HepG2 (cell line): ENCODE measurements at regions not wholly inside any gene's neighbourhood (a gene's known extent, or its start where the extent isn't known, plus 50 kb on each side); places are given as distances from the start of the nearest gene placed in this dataset.

Experiments used
- BHLHE40 ChIP-seq: IDR thresholded peaks from 2 replicates; pipeline ENCODE4 v1.6.1; 2011; ENCODE audit warnings: low read length, improper control_type of control experiment
- CTCF ChIP-seq: sonication (generic); formaldehyde crosslinking; IDR thresholded peaks from 2 replicates; pipeline ENCODE4 v1.5.0; 2020; ENCODE audit warnings: mild to moderate bottlenecking, missing genetic modification reagents, moderate library complexity
- DPF2 ChIP-seq: sonication (generic); formaldehyde crosslinking; IDR thresholded peaks from 2 replicates; pipeline ENCODE4 v1.4.0; 2020; ENCODE audit warnings: mild to moderate bottlenecking, low read depth, missing genetic modification reagents, borderline replicate concordance
- EP300 ChIP-seq, 3 experiments: sonication (generic) in 1 of 3; formaldehyde crosslinking in 1 of 3; IDR thresholded peaks; 2 replicates each; pipeline versions ENCODE4 v1.5.1 to v1.6.1; 2011 to 2020; ENCODE audit warnings: low read depth in 2 of 3, low read length in 2 of 3, borderline replicate concordance in 1 of 3, improper control_type of control experiment in 1 of 3, mild to moderate bottlenecking in 1 of 3, missing genetic modification reagents in 1 of 3, moderate library complexity in 1 of 3
- HES4 ChIP-seq: sonication (generic); formaldehyde crosslinking; IDR thresholded peaks from 2 replicates; pipeline ENCODE4 v1.9.0; 2021; ENCODE audit warnings: mild to moderate bottlenecking, missing genetic modification reagents, borderline replicate concordance
- HINFP ChIP-seq: sonication (generic); formaldehyde crosslinking; IDR thresholded peaks from 2 replicates; pipeline ENCODE4 v1.4.0; 2020; ENCODE audit warnings: low read depth, mild to moderate bottlenecking, missing genetic modification reagents
- KDM1A ChIP-seq: IDR thresholded peaks from 2 replicates; pipeline ENCODE4 v1.6.1; 2016; ENCODE audit warnings: missing compliant biosample characterization
- KDM5B ChIP-seq: sonication (generic); formaldehyde crosslinking; IDR thresholded peaks from 2 replicates; pipeline ENCODE4 v1.4.0; 2020; ENCODE audit warnings: missing genetic modification reagents, mild to moderate bottlenecking, borderline replicate concordance
- NFIC ChIP-seq: IDR thresholded peaks from 2 replicates; pipeline ENCODE4 v1.6.1; 2012; ENCODE audit warnings: mild to moderate bottlenecking, low read length, inconsistent platforms
- POLR2A ChIP-seq, 2 experiments: IDR thresholded peaks; 2 replicates each; pipeline ENCODE4 v1.6.1; 2011; ENCODE audit warnings: low read depth in 2 of 2, low read length in 2 of 2, mild to moderate bottlenecking in 1 of 2, moderate library complexity in 1 of 2; ENCODE audit not compliant: insufficient read depth in 1 of 2
- RAD21 ChIP-seq: fragments of 450-650 bp; formaldehyde crosslinking; IDR thresholded peaks from 2 replicates; pipeline ENCODE4 v1.5.0; 2020; ENCODE audit warnings: mild to moderate bottlenecking
- ZFAT ChIP-seq: sonication (generic); formaldehyde crosslinking; conservative IDR thresholded peaks from 2 replicates; pipeline ENCODE4 v1.8.1; 2023; ENCODE audit warnings: missing genetic modification reagents, inconsistent platforms
- ZFX ChIP-seq: sonication (generic); formaldehyde crosslinking; IDR thresholded peaks from 2 replicates; pipeline ENCODE4 v1.4.0; 2020; ENCODE audit warnings: mild to moderate bottlenecking, low read depth, missing genetic modification reagents, moderate library complexity
- ZNF639 ChIP-seq: conservative IDR thresholded peaks from 2 replicates; pipeline ENCODE4 v1.6.1; 2018; ENCODE audit warnings: missing genetic modification reagents

GRCh38 chr2:155281907-155282306, 583.4 kb downstream of the KCNJ3 start:
- no peak for TF ChIP-seq CTCF
- TF ChIP-seq ZFAT (CRISPR knock-in tag): no peak
- TF ChIP-seq POLR2A (IDR thresholded peaks at IDR 0.05; ENCODE audit: insufficient read depth in 1 of 2, low read depth in 2 of 2, low read length in 2 of 2): no peak
- no peak for TF ChIP-seq HES4 (CRISPR knock-in tag)
- no peak for TF ChIP-seq KDM5B (CRISPR knock-in tag)
- no peak for TF ChIP-seq NFIC
- no peak for TF ChIP-seq RAD21
- TF ChIP-seq ZNF639 (CRISPR knock-in tag): no peak
- no peak for TF ChIP-seq HINFP (CRISPR knock-in tag)
- no peak for TF ChIP-seq BHLHE40
- TF ChIP-seq EP300 (IDR thresholded peaks at IDR 0.05; ENCODE audit: low read depth in 2 of 2, low read length in 2 of 2): no peak
- TF ChIP-seq EP300 (CRISPR knock-in tag; IDR thresholded peaks at IDR 0.05; ENCODE audit: borderline replicate concordance): no peak
- TF ChIP-seq ZFX: no peak
- no peak for TF ChIP-seq DPF2 (CRISPR knock-in tag)
- no peak for TF ChIP-seq KDM1A (CRISPR knock-in tag)
